Epithelial cell of prostate (primary cell): ENCODE measurements at regions not wholly inside any gene's neighbourhood (a gene's known extent, or its start where the extent isn't known, plus 50 kb on each side); places are given as distances from the start of the nearest gene placed in this dataset.

Experiments
- DNase-seq: peaks from one replicate; pipeline ENCODE4 v3.0.0-alpha.2; 2011; ENCODE audit warnings: low read depth, low spot score
- H3K27ac ChIP-seq: fragments of 450-650 bp; 2 replicates; pipeline ENCODE4 v1.5.1; 2017; ENCODE audit warnings: mild to moderate bottlenecking

DNA sequence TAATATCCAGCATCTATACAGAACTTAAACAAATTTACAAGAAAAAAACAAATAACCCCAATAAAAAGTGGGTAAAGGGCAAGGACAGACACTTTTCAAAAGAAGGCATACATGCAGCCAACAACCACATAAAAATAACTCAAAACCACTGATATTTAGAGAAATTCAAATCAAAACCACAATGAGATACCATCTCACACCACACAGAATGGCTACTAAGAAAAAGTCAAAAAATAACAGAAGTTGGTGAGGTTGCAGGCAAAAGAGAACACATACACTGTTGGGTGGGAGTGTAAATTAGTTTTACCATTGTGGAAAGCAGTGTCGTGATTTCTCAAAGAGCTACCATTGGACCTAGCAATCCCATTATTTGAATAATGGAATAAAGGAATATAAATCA lies 1973.9 kb upstream of the LRRTM1 start:
- no peak for DNase-seq
- no peak overlapping the region for H3K27ac ChIP-seq

DNA sequence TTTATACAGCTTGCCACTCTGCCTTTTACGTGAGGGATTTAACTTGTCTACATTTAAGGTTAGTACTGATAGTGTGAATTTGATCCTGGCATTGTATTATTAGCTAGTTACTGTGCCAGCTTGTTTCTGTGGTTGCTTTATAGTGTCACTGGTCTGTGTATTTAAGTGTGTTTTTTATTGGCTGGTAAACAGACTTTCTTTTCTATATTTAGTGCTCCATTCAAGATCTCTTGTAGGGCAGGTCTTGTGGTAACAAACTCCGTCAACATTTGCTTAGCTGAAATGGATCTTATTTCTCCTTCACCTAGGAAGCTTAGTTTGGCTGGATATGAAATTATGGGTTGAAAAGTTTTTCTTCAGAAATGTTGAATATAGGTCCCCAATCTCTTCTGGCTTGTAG lies 1971.0 kb upstream of the LRRTM1 start:
- no peak for DNase-seq
- H3K27ac ChIP-seq, result no peak overlapping the region

DNA sequence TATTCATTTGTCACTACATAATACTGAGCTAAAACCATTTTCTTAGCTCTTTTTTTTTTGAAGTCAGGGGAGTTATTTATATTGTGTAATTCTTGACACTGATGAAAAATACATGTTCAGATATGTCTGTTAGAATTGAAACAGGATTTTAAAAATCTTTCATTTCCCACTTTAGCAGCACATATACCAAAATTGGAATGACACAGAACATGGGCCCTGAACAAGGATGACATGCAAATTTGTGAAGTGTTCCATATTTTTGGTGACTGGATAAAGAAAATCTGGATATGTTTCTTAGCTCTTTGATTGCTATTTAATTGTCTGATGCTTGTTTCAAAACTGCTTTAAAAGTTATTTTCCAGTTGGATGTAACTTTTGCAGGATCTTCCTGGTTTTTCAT lies 1963.9 kb upstream of the LRRTM1 start:
- no peak overlapping the region for H3K27ac ChIP-seq
- no peak for DNase-seq

DNA sequence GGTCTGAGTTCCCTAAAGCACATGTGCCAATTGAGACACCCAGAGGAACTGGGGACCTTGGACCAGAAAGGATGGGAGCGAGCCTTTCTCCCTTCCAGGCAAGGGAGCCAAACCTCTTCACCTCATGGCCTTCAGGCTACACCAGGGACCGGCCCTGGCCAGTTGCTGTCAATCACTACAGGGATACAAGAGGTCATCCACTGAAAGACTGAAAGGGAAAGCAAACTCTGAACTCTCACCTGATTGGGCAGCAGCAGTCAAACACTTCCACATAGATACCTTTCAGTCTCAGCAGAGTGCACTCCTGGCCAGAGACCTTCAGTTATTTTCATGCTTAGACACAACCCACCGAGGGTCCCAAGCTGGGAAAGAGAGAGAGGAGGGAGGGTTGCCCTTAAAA lies 1956.0 kb upstream of the LRRTM1 start:
- no peak overlapping the region for H3K27ac ChIP-seq
- no peak for DNase-seq

DNA sequence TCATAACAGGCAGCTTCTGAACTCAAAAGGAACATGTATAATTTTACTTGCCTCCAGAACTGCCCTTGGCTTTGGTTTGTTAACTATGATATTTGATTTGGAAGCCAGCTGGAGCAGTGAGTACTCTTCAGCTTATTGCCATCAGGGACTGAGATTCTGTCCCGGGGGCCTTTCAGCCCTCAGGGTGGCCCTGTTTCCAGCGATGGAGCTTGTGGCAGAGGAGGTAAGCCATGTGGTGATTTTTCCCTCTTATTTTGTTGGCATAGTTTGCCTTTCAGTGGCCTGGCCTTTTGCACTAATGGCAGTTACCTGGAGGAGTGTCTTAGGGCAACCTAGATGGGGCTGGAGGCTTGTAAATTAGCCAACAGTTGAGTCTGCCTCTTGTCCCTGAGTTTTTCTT lies 1955.0 kb upstream of the LRRTM1 start:
- DNase-seq, result no peak
- no peak overlapping the region for H3K27ac ChIP-seq

DNA sequence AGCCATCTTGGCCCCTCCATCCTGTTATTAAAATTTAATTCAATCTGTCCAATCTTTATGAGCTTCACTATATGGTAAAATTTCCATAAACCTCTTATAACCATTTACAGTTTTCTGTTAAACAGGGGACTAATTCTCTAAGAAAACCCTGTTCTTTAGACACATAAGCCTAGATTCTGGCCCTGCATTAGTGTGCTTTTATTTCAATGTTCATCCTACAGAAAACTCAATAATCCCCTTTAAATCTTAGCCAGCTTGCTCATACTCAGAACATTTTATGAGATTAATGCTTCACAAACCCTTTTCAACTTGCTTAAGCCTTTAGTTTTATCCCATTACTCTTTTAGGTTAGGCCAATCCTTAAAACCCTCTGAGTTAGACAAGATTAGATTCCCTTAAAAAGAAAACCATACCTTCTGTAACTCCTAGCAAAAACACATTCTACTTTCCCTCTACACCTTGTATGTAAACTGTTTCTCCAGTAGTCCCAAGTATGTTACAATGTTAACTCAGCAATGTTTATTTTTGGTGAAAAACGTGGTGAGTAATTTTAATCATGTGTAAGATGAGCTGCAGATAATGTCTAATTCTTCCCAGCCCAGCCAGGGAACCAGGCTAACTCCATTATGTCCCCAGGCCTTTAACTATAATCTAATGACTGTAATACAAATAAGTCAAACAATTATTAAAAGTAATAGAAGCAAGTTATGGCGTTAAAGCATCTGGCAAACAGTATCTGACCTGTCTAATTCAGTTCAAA lies 1953.4 kb upstream of the LRRTM1 start:
- H3K27ac ChIP-seq, result no peak overlapping the region
- no peak for DNase-seq

DNA sequence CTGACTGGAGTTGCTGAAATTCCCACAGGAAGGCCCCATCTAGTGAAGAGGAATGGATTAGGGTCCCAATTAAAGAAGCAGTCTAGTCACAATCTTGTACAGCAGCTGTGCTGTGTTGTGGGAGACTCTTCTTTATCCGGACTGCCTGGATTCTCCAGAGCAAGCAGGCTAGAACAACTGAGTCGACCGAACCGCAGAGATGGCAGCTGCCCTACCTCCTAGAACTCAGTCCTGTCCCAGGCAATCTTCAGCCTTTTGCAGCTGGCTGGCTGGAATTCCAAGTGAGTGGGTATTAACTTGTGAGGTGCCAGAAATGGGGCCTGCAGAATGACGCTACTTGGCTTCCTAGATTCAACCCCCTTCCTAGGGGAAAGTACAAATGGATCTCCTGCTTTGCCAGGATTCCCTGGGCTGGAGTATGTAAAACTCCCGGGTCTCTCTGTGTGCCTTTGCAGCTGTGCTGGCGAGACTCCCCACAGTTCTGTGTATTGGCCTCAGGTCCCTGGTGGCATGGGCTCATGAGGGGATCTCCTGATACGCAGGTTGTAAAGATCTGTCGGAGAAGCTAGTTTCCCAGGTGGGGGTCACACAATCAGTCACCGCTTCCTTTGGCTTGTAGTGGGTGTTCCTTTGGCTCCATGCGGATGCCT lies 1952.6 kb upstream of the LRRTM1 start:
- no peak for DNase-seq
- no peak overlapping the region for H3K27ac ChIP-seq

DNA sequence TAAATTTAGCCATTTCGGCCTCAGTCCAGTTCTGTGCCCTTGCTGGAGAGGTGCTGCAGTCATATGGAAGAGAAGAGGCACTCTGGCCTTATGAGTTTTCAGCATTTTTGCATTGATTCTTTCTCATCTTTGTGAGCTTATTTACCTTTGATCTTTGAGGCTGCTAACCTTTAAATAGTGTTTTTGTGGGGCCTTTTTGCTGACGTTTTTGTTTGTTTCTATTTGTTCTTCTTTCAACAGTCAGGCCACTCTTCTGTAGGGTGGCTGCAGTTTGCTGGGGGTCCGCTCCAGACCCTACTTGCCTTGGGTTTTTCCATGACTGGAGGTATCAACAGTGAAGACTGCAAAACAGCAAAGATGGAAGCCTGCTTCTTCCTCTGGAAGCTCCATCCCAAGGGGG lies 1951.7 kb upstream of the LRRTM1 start:
- H3K27ac ChIP-seq, result no peak overlapping the region
- DNase-seq, result no peak

DNA sequence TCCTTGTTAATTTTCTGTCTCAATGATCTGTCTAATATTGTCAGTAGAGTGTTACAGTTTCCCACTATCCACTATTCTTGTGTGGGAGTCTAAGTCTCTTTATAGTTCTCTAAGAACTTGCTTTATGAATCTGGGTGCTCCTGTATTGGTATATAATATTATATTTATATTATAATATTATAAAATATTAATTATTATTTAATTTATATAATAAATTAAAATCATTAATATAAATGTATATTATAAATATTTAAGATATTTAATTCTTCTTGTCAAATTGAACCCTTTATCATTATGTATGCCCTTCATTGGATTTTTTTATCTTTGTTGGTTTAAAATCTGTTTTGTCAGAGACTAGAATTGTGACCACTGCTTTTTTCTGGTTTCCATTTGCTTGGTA lies 1950.2 kb upstream of the LRRTM1 start:
- DNase-seq, result no peak
- H3K27ac ChIP-seq, result no peak overlapping the region

DNA sequence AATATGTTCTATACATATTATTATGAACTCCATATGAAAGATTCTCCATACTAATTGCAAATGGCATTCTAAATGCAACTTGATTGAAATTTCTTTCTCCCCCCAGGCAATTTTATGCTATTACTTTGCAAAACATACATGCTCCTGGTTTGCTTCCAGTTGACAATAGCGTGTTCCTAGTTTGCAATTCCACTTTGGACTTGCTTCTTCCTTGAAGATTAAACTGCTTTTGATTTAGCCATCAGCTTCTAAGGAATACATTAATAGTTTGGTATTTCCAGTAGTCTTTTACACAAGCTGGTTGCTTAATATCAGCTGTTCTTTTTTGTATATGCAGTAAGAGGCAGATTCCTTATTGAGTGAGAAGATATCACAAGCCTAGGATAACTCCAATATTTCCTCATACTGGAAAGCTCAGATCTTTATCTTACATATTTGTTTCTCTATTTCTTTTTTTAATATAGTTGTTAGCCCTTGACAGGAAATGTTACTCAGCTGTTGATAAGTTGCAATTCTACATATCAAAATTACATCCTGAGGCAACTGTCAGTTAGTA lies 1941.7 kb upstream of the LRRTM1 start:
- H3K27ac ChIP-seq, result no peak overlapping the region
- no peak for DNase-seq

DNA sequence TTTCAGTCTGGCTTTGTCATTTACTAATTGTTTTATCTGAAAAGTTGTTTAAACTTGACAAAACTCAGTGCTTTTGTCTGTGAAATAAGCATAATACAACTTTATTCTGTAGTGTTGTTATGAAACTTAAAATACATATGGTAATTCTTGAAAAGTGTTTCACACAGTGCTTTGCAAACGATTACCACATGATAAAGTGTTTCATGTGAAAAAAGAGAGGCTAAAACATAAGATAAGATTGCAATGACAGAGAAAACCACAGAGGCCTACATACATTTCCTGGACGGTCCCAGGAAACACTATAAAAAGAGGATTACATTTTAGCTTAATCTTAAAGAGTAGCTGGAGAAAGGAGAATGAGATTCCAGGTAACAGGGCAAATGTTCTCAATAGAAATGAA lies 1934.6 kb upstream of the LRRTM1 start:
- no peak overlapping the region for H3K27ac ChIP-seq
- DNase-seq, result no peak

DNA sequence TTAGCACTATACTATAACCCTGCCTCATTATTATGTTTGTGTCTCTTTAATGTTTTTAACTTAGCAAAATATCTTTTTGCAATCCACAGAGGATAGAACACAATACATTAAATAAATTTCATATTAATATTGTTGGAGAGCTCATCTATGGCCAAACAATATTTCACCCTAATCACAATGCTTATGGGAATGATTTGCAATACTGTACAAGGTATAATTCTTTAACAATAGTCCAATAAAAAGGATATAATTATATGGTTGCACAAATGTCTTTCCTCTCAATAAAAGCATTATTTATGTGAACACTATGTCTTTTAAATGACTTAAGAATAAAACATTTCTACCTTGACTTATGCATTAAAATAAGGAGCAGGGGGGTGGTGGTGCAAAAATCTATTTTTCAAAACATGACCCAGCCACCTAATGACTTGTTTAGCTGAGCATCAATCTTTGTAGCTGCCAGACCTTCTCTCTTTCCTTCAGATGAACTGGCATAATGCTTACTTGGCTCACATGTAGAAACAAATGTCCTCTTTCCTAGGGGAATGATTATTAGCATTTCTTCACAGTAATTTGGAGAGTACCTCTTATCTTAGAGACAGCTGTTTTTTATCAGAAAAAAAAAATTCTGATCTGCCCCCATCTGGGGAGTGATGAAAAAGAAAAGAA lies 1933.6 kb upstream of the LRRTM1 start:
- no peak for DNase-seq
- H3K27ac ChIP-seq, result no peak overlapping the region

DNA sequence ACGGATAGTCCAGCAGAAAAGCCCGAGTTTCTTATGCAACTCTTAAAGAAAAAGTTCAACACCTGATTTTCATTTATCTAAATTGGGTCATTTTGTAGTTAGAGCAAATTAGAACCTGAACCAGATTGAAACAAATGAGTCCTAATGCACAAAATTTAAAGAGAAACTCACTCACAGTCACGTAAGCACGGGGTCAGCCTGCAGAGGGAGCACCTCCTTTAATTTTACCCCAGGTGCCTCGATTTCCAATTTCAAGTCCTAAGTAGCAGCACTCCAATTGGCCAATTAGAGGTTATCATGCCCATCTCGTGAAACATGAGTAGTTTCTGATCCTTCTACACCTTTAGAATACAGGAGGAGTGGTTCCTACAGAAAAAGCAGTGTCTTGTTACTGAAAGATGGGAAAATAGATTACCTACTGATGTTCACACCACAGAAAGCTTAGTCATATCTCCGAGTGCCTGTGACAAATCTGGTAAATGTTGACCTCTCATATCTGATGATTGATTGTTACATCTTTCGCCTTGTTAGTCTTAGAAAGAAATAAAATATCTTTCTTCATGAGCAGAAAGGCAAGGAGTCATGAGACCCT lies 1929.8 kb upstream of the LRRTM1 start:
- no peak for DNase-seq
- H3K27ac ChIP-seq, result no peak overlapping the region

DNA sequence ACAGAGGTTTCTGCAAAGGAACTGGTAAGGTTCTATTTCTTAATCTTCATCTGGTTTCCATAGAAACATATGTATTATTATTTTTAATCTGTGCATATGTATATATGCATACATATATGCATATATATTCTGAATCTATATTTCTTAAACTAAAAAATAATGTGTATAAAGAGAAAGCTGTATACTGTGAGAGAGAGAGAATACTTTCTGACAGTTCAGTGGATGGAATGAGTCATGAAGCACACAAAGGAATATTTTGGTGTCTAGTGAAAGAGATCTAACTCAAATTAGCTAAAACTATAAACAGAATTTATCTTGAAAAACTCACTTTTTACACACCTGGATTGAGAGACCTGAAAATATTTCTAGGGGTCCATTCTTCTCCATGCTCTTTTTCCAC lies 1929.3 kb upstream of the LRRTM1 start:
- DNase-seq, result no peak
- no peak overlapping the region for H3K27ac ChIP-seq

DNA sequence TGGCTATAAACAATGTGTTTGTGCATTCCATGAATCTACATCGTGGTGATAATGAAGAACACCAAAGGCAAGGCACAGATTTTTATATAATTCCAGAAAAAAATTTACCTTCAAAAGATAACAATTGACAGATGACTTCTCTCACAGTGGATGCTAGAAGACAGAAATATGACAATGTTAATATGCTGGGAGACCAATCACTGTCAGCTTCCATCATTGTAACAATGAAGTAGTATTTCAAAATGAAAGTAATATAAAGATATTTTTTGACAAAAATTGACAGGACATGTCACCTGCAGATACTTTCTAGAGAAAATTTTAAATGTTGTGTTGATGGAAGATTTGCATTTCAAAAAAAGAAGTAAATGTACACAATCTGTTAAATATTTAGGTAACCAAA lies 1925.9 kb upstream of the LRRTM1 start:
- no peak for DNase-seq
- no peak overlapping the region for H3K27ac ChIP-seq

DNA sequence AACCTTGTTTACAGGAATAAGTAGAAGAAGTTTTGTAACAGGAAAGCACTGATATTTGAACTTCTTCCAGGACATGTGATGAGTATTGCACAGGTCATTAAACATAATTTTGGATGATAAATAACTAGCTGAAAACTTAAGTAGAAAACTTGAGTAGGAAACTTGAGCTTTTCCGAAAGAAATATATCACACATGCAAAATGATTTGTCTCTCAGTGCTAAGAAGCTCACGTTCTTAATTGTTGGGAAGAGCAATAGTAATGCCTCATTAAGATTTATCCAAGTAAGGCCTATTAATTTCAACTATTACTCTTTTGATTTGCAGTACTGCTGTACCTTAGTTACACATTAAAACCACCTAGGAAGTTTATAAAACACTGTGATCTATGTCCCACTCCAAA lies 1921.9 kb upstream of the LRRTM1 start:
- no peak overlapping the region for H3K27ac ChIP-seq
- DNase-seq, result no peak

DNA sequence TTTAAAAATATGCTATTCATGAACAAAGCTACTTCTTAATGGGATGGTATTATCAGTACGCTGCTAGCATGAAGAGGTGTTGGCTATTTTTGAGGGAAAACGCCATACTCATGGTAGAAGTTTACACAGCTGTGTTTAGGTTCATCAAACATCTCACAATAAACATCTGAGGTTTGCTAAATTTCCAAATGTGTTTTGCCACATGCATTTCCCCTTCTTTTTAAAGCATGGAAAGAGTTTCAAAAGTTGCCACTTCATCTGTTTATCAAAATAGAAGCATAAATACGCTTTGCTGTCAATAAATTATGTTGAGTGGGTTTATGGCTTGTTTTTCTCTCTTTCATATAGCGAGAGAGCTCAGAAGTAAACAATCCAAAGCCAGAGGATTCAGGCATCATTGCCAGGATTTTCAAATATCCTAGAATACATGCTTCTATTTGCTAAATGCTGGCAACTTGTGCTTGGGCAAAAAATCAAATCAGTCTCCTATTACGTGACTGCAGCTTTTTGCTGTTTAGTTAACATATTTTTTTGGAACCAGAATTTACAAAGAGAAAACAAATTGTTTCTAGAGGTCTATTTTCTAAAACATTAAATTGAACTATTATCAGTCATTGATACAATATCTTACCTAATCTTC lies 1919.9 kb upstream of the LRRTM1 start:
- H3K27ac ChIP-seq, result no peak overlapping the region
- no peak for DNase-seq

DNA sequence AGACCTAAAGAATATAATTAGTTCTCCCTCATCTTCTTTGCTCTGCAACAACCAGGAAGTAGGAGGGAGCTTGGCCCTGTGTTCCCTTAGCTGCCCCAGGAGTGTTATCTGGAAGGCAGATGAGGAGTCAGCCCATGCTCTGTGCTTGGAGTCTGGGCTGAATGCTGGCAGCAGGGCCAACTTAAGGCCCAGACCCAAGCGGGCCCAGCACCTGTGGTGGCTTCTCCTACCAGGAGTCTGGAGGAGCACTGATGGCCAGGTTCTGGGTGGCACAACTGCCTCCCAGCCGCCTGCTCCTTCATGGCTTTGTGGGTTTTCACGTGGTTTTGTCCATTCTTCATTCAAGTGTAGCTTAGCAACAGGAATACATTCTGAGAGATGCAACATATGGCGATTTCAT lies 1910.7 kb upstream of the LRRTM1 start:
- H3K27ac ChIP-seq, result no peak overlapping the region
- no peak for DNase-seq

DNA sequence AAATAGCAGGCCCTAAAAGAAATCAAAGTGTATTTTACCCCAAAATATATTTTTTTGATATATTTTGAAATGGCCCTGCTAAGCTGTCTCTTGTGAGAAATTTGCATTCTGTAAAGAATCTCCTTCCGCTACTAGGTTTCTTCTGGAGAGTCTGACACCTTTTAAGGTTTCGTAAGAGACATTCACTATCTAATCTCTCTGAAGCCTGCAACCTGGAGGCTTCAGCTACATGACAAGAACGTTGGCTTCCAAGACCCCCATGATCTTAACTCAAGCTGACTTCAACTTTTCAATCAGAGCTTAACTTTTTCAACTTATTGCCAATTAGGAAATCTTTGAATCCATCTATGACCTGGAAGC lies 1894.9 kb upstream of the LRRTM1 start:
- H3K27ac ChIP-seq, result no peak overlapping the region
- no peak for DNase-seq

DNA sequence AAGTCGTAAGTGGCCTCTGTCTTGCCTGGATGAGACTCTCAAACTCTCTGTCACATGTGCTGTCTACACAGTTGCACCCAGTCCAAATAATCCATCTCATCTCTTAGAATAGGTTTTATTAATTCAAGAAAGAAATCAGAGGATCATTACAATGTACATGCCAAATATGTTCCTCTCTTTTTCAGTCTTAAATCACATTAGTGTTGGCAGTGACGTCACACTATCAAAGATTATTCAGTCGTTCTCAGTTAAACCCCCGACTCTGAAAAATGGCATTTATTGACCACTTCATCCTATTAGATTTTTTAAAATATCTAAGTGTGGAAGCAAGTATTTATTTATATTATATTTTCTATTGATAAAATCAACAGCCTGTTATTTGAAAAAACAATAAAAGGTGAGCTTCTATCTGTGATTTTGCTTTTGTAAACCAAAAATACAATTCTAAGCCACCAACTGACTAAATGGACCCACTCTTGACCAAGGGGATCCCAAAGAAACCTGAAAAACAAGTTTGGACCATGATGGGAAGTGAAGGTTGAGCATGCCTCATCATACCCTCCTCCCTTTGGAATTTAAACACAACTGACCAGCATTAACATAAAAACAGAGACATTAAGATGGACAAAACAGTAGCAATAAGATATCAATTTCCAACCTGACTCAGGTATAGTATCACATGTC lies 1894.4 kb upstream of the LRRTM1 start:
- DNase-seq, result no peak
- no peak overlapping the region for H3K27ac ChIP-seq
